Hematopoietic multipotent progenitor cell treated with erythropoietin and hydrocortisone succinate and interleukin-3 and kit ligand, for 4 days (in vitro differentiated cells): ENCODE measurements at regions not wholly inside any gene's neighbourhood (a gene's known extent, or its start where the extent isn't known, plus 50 kb on each side); places are given as distances from the start of the nearest gene placed in this dataset.
"Not testable (repeated sequence)": the region's sequence is repeated elsewhere in the genome, so short reads cannot be mapped to it uniquely, and the experiment has no call there.

Experiments
- DNase-seq: peaks from one replicate; pipeline ENCODE4 v3.0.0-alpha.2; 2015

DNA sequence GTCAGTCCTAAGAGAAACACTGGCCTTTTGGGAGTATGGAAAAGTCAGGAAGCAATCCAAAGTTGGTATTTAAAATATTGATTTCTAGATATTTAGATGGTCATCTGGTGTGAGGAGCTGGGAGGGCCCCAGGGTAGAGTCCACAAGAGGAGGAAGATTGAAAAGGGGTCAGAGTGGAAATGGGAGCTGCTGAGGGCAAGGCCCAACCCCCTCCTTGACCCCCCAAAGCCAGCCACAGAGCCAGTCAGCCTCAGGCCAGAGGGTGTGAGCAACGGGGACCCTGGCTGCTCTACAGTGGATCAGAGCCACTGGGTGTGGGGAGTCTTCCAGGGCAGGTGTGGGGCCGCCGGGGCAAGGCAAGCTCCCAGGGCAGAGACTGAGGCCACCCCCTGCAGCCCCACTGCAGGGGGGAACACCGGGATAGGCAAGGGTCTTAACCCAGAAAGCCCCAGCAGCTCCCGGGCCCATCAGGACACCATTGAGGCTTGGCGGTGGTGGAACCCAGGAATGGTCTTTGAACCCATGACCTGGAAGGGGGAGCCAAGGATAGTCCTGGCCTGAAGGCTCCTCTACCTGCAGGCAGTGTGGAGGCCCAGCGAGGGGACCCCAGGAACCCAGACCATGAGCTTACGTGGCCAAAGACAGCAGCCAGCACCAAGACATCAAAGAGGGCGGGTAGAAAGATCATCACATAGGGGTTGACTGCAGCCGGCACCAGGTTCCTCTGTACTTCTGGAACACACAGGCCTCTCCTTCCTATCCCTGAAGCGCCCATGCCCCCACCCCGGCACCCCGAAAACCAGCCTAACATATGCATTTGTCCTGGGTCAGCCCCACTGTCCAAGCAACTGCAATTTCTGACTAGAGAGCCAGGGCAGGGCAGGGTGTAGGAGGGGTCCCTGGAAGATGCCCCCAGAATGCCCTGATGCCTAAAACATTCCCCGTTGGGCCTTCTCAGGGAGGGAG is 51.3 kb upstream of the CSPG4 start:
- not testable (repeated sequence) for DNase-seq

DNA sequence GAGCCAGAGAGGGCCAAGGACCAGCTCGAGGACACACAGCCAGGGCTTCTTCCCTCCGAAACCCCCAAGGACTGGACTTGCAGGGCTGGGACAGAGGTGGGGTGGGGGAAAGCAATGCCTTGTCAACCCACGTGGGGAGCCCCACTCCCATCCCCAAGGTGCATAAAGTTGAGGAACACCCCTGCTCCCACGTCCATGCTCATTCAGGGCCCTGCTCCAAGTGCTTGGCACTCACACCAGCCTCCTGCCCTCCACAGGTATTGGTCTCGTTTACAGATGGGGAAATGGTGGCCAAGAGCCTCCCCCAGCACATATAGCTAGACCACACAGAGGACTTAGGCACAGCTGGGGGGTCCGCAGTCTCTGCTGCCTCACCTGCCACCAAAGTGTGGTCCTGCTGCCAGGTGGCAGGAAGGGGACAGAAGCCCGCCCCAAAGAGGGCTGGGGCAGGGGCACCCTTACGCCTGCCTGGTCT is 50.5 kb upstream of the CSPG4 start:
- DNase-seq: no peak
